Upper lobe of left lung (tissue), 6 donors: ENCODE measurements at regions not wholly inside any gene's neighbourhood (a gene's known extent, or its start where the extent isn't known, plus 50 kb on each side); places are given as distances from the start of the nearest gene placed in this dataset.

Experiments used
- ATAC-seq, 2 donors: fragments of 200-7000 bp; cut with Tn5 transposase; one replicate each; pipeline ENCODE4 v1.9.1; 2022; ENCODE audit warnings: mild to moderate bottlenecking in 2 of 2, moderate library complexity in 2 of 2; ENCODE audit not compliant: low FRiP score in 2 of 2
- DNase-seq, 2 donors: peaks; one replicate each; pipeline ENCODE4 v3.0.0-alpha.2; 2019 to 2020
- H3K27ac ChIP-seq, 4 donors: fragments of 200-600 bp; sonication (generic); one replicate each; pipeline ENCODE4 v1.5.1; 2016 to 2019
- H3K27me3 ChIP-seq, 4 donors: fragments of 200-600 bp; sonication (generic); one replicate each; pipeline ENCODE4 v1.5.1; 2017 to 2019
- H3K36me3 ChIP-seq, 4 donors: fragments of 200-600 bp; sonication (generic); one replicate each; pipeline ENCODE4 v1.5.1; 2016 to 2019
- H3K4me1 ChIP-seq, 4 donors: fragments of 200-600 bp; sonication (generic); one replicate each; pipeline ENCODE4 v1.5.1; 2018 to 2019
- H3K4me3 ChIP-seq, 4 donors: fragments of 200-600 bp; sonication (generic); one replicate each; pipeline ENCODE4 v1.5.1; 2017 to 2019; ENCODE audit warnings: mild to moderate bottlenecking in 2 of 4, moderate library complexity in 1 of 4
- H3K9me3 ChIP-seq, 4 donors: fragments of 200-600 bp; sonication (generic); one replicate each; pipeline ENCODE4 v1.5.1; 2018 to 2019
- CTCF ChIP-seq, 6 experiments: fragments of 450-650 bp in 4 of 6; fragments of 200-600 bp in 2 of 6; sonication (generic) in 2 of 6; IDR thresholded peaks; one replicate each; pipeline ENCODE4 v1.5.1; 2016 to 2019; ENCODE audit warnings: antibody characterized with exemption in 6 of 6
- EP300 ChIP-seq, 4 donors: sonication (generic); formaldehyde crosslinking; IDR thresholded peaks; one replicate each; pipeline ENCODE4 v1.5.1; 2017; ENCODE audit warnings: antibody characterized with exemption in 4 of 4, control low read depth in 2 of 4
- POLR2A ChIP-seq, 4 donors: fragments of 450-650 bp; IDR thresholded peaks; one replicate each; pipeline ENCODE4 v1.5.1; 2016 to 2017; ENCODE audit warnings: antibody characterized with exemption in 4 of 4, mild to moderate bottlenecking in 2 of 4
- POLR2AphosphoS5 ChIP-seq, 2 donors: sonication (generic); formaldehyde crosslinking; IDR thresholded peaks; one replicate each; pipeline ENCODE4 v1.5.1; 2017; ENCODE audit warnings: antibody characterized with exemption in 2 of 2
- WGBS, 2 donors: methylation state at CpG; one replicate each; pipeline ENCODE4 v1.1.5; 2017 to 2018; 5-methylcytosine and 5-hydroxymethylcytosine counted together
- donor health status: DM: no; HTN: no; CAD: no; lungs with moderate emphysema.
- donor health status: DM: no; HTN: yes; CAD: no; lungs with severe emphysema.

GRCh38 chr14:42633504-42634095, 1026.9 kb downstream of the LRFN5 start:
- TF ChIP-seq EP300 (IDR thresholded peaks at IDR 0.05) (no peak), POLR2A (IDR thresholded peaks at IDR 0.05) (no peak), POLR2AphosphoS5 (IDR thresholded peaks at IDR 0.05) (no peak), CTCF (IDR thresholded peaks at IDR 0.05) (no peak)
- H3K4me3 ChIP-seq = no peak overlapping the region
- 83 to 84% methylated on average over 6 of the region's 6 CpGs for WGBS, 2 donors
- H3K9me3 ChIP-seq = no peaks in the 10 kb centered on the region
- H3K27me3 ChIP-seq = no peaks in the 10 kb centered on the region
- H3K4me1 ChIP-seq = no peaks in the 10 kb centered on the region
- DNase-seq (no peak), ATAC-seq (no peak)
- no peak overlapping the region for H3K27ac ChIP-seq
- H3K36me3 ChIP-seq = no peaks in the 10 kb centered on the region

GRCh38 chr14:42629553-42629952, 1022.9 kb downstream of the LRFN5 start:
- Histone ChIP-seq H3K4me1 (no peaks in the 10 kb centered on the region), H3K4me3 (no peak overlapping the region), H3K36me3 (no peaks in the 10 kb centered on the region), H3K27me3 (no peaks in the 10 kb centered on the region), H3K9me3 (no peaks in the 10 kb centered on the region), H3K27ac (no peak overlapping the region)
- ATAC-seq = no peak
- DNase-seq = no peak
- 82 to 91% methylated on average over 1 of the region's 1 CpG for WGBS, 2 donors
- TF ChIP-seq POLR2AphosphoS5 (IDR thresholded peaks at IDR 0.05) (no peak), EP300 (IDR thresholded peaks at IDR 0.05) (no peak), CTCF (IDR thresholded peaks at IDR 0.05) (no peak), POLR2A (IDR thresholded peaks at IDR 0.05) (no peak)

- H3K4me3 ChIP-seq = no peak overlapping the region
- H3K27me3 ChIP-seq = no peaks in the 10 kb centered on the region
- no peak overlapping the region for H3K27ac ChIP-seq
- no peaks in the 10 kb centered on the region for H3K4me1 ChIP-seq
- 40 to 41% methylated on average over 1 of the region's 1 CpG for WGBS, 2 donors
- DNase-seq = no peak
- no peaks in the 10 kb centered on the region for H3K36me3 ChIP-seq
- no peak for ATAC-seq
- TF ChIP-seq EP300 (IDR thresholded peaks at IDR 0.05) = no peak
- no peak for TF ChIP-seq CTCF (IDR thresholded peaks at IDR 0.05)
- no peak for TF ChIP-seq POLR2A (IDR thresholded peaks at IDR 0.05)
- no peak for TF ChIP-seq POLR2AphosphoS5 (IDR thresholded peaks at IDR 0.05)
- H3K9me3 ChIP-seq = no peaks in the 10 kb centered on the region
These were observed 1021.9 kb downstream of the LRFN5 start for GRCh38 chr14:42628602-42629001.

DNA sequence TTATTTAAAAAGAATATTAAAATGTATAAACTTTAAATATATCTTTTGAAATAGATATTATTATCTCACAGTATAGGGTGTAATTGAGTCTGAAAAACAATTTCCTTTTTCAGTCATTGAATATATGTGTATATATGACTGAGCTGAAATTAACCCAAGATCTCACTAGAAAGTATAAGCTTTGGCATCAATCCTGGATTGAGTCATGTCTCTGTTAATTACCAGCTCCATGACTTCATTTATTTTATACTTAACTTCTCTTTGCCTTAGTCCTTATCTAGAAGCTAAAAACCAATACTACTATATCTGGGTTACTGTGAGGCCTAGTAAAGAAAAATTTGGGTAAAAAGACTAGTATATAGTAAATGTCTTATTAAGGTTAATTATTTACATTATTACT, 1020.3 kb downstream of the LRFN5 start:
- no peak overlapping the region for H3K27ac ChIP-seq
- ATAC-seq (no peak), DNase-seq (no peak)
- H3K4me3 ChIP-seq = no peak overlapping the region
- H3K4me1 ChIP-seq = no peaks in the 10 kb centered on the region
- TF ChIP-seq EP300 (IDR thresholded peaks at IDR 0.05) (no peak), POLR2AphosphoS5 (IDR thresholded peaks at IDR 0.05) (no peak), CTCF (IDR thresholded peaks at IDR 0.05) (no peak), POLR2A (IDR thresholded peaks at IDR 0.05) (no peak)
- H3K36me3 ChIP-seq = no peaks in the 10 kb centered on the region
- no peaks in the 10 kb centered on the region for H3K27me3 ChIP-seq
- no peaks in the 10 kb centered on the region for H3K9me3 ChIP-seq

GRCh38 chr14:42624980-42625761, 1018.5 kb downstream of the LRFN5 start:
- H3K27me3 ChIP-seq = no peaks in the 10 kb centered on the region
- no peak for TF ChIP-seq CTCF (IDR thresholded peaks at IDR 0.05)
- TF ChIP-seq POLR2A (IDR thresholded peaks at IDR 0.05) = no peak
- H3K9me3 ChIP-seq = no peaks in the 10 kb centered on the region
- no peak overlapping the region for H3K4me3 ChIP-seq
- H3K36me3 ChIP-seq = no peaks in the 10 kb centered on the region
- WGBS, 2 donors = 19 to 45% methylated on average over 1 of the region's 1 CpG
- DNase-seq = no peak
- H3K27ac ChIP-seq = no peak overlapping the region
- H3K4me1 ChIP-seq = no peaks in the 10 kb centered on the region
- no peak for ATAC-seq
